Calu3 (cell line): ENCODE measurements at regions not wholly inside any gene's neighbourhood (a gene's known extent, or its start where the extent isn't known, plus 50 kb on each side); places are given as distances from the start of the nearest gene placed in this dataset.

Experiments
- BruUV-seq: library from RNA; stranded (reverse); fragments of 400-500 nt; replicated peaks from 2 replicates; lab custom pipeline; 2021; lab: Mats Ljungman, UMichigan
- CTCF ChIA-PET: fragments of 300-600 bp; sonication (Branson Sonifier 250); formaldehyde crosslinking; loops from one replicate; lab custom pipeline; 2022; ENCODE audit warnings: antibody characterized with exemption; lab: Charles Lee
- DNase-seq: peaks from one replicate; pipeline ENCODE4 v3.0.0; 2022
- H3K27ac Mint-ChIP-seq: one replicate; pipeline ENCODE4 v1.8.0; 2022; ENCODE audit warnings: mixed read lengths; ENCODE audit not compliant: unreplicated experiment
- H3K27me3 Mint-ChIP-seq: one replicate; pipeline ENCODE4 v1.8.0; 2022; ENCODE audit warnings: mixed read lengths; ENCODE audit not compliant: unreplicated experiment
- H3K36me3 Mint-ChIP-seq: one replicate; pipeline ENCODE4 v1.8.0; 2022; ENCODE audit warnings: mild to moderate bottlenecking, moderate library complexity, mixed read lengths; ENCODE audit not compliant: insufficient read depth, unreplicated experiment
- H3K4me1 Mint-ChIP-seq: one replicate; pipeline ENCODE4 v1.8.0; 2022; ENCODE audit warnings: mild to moderate bottlenecking, low read depth, mixed read lengths; ENCODE audit not compliant: unreplicated experiment
- H3K4me3 Mint-ChIP-seq: one replicate; pipeline ENCODE4 v1.8.0; 2022; ENCODE audit warnings: mild to moderate bottlenecking, low read depth, moderate library complexity, mixed read lengths; ENCODE audit not compliant: unreplicated experiment
- H3K9me3 Mint-ChIP-seq: one replicate; pipeline ENCODE4 v1.8.0; 2022; ENCODE audit warnings: low read depth, mixed read lengths; ENCODE audit not compliant: unreplicated experiment
- intact Hi-C: fragments of 100-400 bp; cut with micrococcal nuclease; formaldehyde crosslinking; loops from one replicate; pipeline ENCODE4 v1.10.0; 2022; ENCODE audit not compliant: unreplicated experiment
- TF ChIP-seq, protein P1 (sequence below): fragments of 200-600 bp; IDR thresholded peaks from one replicate; pipeline ENCODE4 v1.8.0; 2022; ENCODE audit warnings: antibody characterized with exemption; ENCODE audit not compliant: unreplicated experiment

DNA sequence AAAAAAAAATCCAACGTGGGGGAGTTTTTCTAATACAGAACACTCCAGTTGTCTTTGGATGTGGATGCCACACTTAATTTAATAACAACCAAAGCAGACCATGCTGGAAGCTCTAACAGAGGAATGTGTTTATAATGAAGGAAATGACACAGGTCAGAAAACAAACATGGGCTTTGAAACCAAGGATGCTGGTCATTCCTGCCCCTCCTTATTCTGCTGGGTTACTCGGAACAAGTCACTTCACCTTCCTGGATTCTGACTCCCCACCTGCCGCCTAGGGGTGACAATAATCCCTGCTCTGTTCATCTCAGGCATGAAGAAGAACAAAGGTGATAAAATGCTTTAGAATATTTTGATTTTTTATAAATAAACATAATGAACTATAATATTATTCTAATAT is 240.9 kb upstream of the ADAMTS9 start:
- Mint-ChIP-seq H3K9me3 (peaks cover 7% of the 10 kb centered on the region), H3K27ac (no peak overlapping the region), H3K27me3 (no peaks in the 10 kb centered on the region), H3K36me3 (no peaks in the 10 kb centered on the region), H3K4me3 (no peak overlapping the region), H3K4me1 (peaks cover 16% of the 10 kb centered on the region)
- TF ChIP-seq, protein P1, sequence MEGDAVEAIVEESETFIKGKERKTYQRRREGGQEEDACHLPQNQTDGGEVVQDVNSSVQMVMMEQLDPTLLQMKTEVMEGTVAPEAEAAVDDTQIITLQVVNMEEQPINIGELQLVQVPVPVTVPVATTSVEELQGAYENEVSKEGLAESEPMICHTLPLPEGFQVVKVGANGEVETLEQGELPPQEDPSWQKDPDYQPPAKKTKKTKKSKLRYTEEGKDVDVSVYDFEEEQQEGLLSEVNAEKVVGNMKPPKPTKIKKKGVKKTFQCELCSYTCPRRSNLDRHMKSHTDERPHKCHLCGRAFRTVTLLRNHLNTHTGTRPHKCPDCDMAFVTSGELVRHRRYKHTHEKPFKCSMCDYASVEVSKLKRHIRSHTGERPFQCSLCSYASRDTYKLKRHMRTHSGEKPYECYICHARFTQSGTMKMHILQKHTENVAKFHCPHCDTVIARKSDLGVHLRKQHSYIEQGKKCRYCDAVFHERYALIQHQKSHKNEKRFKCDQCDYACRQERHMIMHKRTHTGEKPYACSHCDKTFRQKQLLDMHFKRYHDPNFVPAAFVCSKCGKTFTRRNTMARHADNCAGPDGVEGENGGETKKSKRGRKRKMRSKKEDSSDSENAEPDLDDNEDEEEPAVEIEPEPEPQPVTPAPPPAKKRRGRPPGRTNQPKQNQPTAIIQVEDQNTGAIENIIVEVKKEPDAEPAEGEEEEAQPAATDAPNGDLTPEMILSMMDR = no peak
- no TSS peak for BruUV-seq
- no peak for DNase-seq
- intact Hi-C loops = no loop called here
- CTCF ChIA-PET = no interaction called here

DNA sequence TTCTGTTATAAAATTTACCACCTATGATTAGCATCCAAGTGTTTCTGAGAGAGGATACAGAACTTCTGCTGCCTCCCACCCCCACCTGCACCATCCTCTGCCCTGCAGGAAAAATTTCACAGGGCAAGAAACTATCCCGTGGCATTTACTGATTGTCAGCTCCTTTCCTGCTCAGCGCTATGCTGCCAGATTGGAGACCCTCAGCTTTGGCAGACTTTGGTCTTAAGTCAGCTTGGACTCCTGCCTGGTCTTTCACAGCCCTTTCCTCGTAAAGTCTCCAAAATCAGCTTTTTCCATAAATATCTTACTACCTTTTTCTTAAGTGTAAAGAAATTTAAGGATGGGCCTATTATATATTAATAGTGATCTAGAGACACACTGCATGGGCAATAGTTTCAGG is 239.9 kb upstream of the ADAMTS9 start:
- no peak for DNase-seq
- TF ChIP-seq, protein P1 = no peak
- peaks cover 12% of the 10 kb centered on the region for H3K4me1 Mint-ChIP-seq
- intact Hi-C loops = no loop called here
- H3K36me3 Mint-ChIP-seq = no peaks in the 10 kb centered on the region
- H3K9me3 Mint-ChIP-seq = peaks cover 4% of the 10 kb centered on the region
- no peak overlapping the region for H3K27ac Mint-ChIP-seq
- H3K4me3 Mint-ChIP-seq = no peak overlapping the region
- CTCF ChIA-PET = interaction anchor here (0.5 to 0.7 kb wide), 2 partner anchors 470 to 1279 kb away, joined by 5 read pairs; no protein-coding TSS in a partner anchor
- no peaks in the 10 kb centered on the region for H3K27me3 Mint-ChIP-seq
- BruUV-seq = no TSS peak

DNA sequence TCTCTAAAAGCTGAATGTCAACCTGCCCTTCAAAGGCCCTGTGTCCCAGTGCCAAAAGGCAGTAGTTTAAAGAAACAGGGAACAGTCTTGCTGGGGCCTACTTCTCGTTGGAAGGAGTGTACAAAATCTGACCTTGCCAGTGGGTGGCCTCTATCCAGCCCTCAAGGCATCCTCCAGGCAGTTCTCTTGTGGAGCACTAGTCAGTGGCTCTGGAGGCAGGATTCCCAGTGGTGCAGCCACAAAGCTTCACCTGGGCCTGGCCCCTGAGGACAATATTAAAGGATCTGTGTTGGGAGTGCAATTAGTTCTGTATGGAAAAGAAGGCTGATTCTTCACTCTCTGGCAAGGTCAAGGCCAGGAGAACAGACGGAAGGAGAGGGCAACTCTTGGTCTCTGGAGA is 237.8 kb upstream of the ADAMTS9 start:
- CTCF ChIA-PET = no interaction called here
- H3K4me1 Mint-ChIP-seq = peaks cover 7% of the 10 kb centered on the region
- H3K4me3 Mint-ChIP-seq = no peak overlapping the region
- peaks cover 1% of the 10 kb centered on the region for H3K9me3 Mint-ChIP-seq
- TF ChIP-seq, protein P1 = no peak
- no peaks in the 10 kb centered on the region for H3K27me3 Mint-ChIP-seq
- intact Hi-C loops = no loop called here
- H3K36me3 Mint-ChIP-seq = no peaks in the 10 kb centered on the region
- DNase-seq = no peak
- H3K27ac Mint-ChIP-seq = no peak overlapping the region
- BruUV-seq = no TSS peak

DNA sequence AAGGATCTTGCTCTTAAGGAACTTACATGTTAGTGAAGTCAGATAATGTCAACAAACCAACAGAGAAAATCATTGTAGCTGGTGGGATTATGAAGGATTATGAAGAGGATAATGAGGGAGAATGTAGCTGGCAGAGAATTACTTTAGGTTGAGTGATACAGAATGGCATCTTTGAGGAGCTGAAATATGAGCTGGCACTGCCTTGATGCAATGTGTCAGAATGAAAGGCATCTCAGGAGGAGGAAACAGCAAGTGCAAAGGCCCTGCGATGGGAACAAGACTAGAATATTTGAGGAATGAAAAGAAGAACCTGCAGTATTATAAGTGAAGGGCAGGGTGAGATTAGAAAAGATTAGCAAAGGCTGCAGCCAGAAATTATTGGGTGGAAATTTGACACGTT is 237.2 kb upstream of the ADAMTS9 start:
- no TSS peak for BruUV-seq
- no peaks in the 10 kb centered on the region for H3K36me3 Mint-ChIP-seq
- CTCF ChIA-PET = no interaction called here

More for the DNA sequence above, 237.2 kb upstream of the ADAMTS9 start:
- no peak for DNase-seq
- TF ChIP-seq, protein P1 = no peak
- Mint-ChIP-seq H3K27me3 (no peaks in the 10 kb centered on the region), H3K27ac (no peak overlapping the region), H3K4me3 (no peak overlapping the region), H3K4me1 (peaks cover 7% of the 10 kb centered on the region), H3K9me3 (no peaks in the 10 kb centered on the region)
- intact Hi-C loops = no loop called here
